ENCODE measurements at regions not wholly inside any gene's neighbourhood (a gene's known extent, or its start where the extent isn't known, plus 50 kb on each side); places are given as distances from the start of the nearest gene placed in this dataset.

DNA sequence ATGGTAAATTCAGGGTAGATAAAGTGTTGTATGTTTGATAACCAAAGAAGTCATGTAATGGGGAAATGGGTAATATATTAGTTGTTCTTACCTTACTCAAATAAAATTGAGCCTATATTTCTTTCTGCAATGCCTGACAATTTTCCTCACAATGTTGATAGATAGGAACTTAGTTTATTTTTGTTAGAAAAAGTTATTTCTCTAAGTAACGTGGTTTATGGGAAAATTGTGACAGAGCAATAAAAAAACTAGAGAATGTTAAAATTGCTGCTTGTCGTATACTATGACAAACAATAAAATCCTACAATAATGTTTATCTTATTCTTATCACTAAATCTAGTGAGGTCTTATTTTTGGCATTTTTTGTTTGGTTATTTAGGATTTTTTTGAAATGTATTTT, 534.1 kb downstream of the TMTC2 start:
- Histone ChIP-seq H3K4me3 (ENCODE audit: low read depth, low read length) (no peak overlapping the region), H3K27ac (ENCODE audit: low read depth, low read length) (no peak overlapping the region), H3K9me3 (ENCODE audit: control insufficient read depth, insufficient read depth, low read length) (peaks cover 4% of the 10 kb centered on the region; the same call in 1 of the 2 replicates), H3K27me3 (ENCODE audit: control insufficient read depth, insufficient read depth, low read length) (no peaks in the 10 kb centered on the region)
- DNase-seq (ENCODE audit: low read depth, low spot score): no peak
- ChIA-PET POLR2A (no interaction called here), CTCF (no interaction called here)
- TF ChIP-seq, protein P1, sequence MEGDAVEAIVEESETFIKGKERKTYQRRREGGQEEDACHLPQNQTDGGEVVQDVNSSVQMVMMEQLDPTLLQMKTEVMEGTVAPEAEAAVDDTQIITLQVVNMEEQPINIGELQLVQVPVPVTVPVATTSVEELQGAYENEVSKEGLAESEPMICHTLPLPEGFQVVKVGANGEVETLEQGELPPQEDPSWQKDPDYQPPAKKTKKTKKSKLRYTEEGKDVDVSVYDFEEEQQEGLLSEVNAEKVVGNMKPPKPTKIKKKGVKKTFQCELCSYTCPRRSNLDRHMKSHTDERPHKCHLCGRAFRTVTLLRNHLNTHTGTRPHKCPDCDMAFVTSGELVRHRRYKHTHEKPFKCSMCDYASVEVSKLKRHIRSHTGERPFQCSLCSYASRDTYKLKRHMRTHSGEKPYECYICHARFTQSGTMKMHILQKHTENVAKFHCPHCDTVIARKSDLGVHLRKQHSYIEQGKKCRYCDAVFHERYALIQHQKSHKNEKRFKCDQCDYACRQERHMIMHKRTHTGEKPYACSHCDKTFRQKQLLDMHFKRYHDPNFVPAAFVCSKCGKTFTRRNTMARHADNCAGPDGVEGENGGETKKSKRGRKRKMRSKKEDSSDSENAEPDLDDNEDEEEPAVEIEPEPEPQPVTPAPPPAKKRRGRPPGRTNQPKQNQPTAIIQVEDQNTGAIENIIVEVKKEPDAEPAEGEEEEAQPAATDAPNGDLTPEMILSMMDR (IDR thresholded peaks at IDR 0.05; ENCODE audit: low read depth, low read length): no peak

DNA sequence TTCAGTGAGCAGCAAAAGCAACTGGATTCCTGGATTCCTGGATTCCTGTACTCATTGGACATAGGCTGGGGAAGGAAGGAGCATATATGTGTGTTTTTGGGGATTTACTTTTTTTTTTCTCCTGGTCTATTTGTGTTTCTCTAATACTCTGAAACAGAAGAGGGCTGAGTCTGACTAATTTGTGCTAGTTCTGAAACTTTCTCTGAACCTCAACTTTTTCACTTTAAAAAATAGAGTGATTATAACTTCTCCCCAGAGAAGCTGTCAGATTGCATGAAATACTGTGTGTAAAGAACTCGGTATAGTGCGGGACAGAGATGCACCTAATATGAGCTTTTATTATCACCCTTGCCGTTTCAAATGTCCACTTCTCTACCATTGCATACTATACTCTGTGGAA, 529.5 kb downstream of the TMTC2 start:
- H3K4me3 ChIP-seq (ENCODE audit: low read depth, low read length): no peak overlapping the region
- H3K9me3 ChIP-seq (ENCODE audit: control insufficient read depth, insufficient read depth, low read length): no peaks in the 10 kb centered on the region
- H3K27ac ChIP-seq (ENCODE audit: low read depth, low read length): no peak overlapping the region
- no peak for DNase-seq (ENCODE audit: low read depth, low spot score)
- ChIA-PET POLR2A (no interaction called here), CTCF (no interaction called here)
- TF ChIP-seq, protein P1 (IDR thresholded peaks at IDR 0.05; ENCODE audit: low read depth, low read length): no peak
- no peaks in the 10 kb centered on the region for H3K27me3 ChIP-seq (ENCODE audit: control insufficient read depth, insufficient read depth, low read length)

DNA sequence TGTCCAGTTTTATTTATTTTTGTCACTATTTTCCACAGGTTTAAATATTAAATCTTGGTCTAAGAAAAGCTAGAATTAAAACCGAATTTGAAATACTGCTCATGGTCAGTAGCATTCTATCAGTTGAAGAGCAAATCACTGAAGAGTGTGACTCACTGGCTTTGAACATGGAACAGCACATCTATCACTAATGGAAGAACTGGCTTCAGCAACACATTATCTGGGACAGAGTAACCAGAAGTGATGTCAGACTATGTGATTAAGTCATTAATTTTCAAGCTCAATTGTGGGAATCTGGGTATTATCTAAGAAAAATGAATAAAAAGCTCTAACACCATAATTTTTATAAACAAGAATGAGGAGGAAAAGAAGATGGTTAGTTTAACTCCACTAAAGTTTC, 527.5 kb downstream of the TMTC2 start:
- ChIA-PET POLR2A (no interaction called here), CTCF (no interaction called here)
- Histone ChIP-seq H3K4me3 (ENCODE audit: low read depth, low read length) (no peak overlapping the region), H3K27me3 (ENCODE audit: control insufficient read depth, insufficient read depth, low read length) (no peaks in the 10 kb centered on the region), H3K9me3 (ENCODE audit: control insufficient read depth, insufficient read depth, low read length) (no peaks in the 10 kb centered on the region), H3K27ac (ENCODE audit: low read depth, low read length) (no peak overlapping the region)
- DNase-seq (ENCODE audit: low read depth, low spot score): no peak
- TF ChIP-seq, protein P1 (IDR thresholded peaks at IDR 0.05; ENCODE audit: low read depth, low read length): no peak

DNA sequence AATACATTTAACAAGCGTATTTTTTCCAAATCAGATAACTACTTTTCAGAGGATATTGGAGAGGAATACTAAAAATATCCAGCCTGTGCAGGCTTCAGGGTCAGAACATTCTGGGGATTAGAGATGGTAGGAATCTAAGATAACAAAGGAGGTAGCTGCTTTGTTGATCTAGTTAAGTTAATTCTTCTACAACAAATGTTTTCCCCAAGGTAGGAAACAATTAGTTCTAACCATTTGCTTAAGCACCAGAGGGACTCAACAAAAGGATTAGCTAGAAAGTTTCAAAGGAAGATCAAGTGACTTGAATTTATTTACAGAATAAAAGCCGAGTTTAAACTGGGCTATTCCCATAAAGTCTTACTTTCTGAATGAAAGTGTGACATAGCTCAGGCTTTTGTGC, 524.2 kb downstream of the TMTC2 start:
- DNase-seq (ENCODE audit: low read depth, low spot score): no peak
- Histone ChIP-seq H3K9me3 (ENCODE audit: control insufficient read depth, insufficient read depth, low read length) (no peaks in the 10 kb centered on the region; the same call in 1 of the 2 replicates), H3K4me3 (ENCODE audit: low read depth, low read length) (no peak overlapping the region), H3K27ac (ENCODE audit: low read depth, low read length) (no peak overlapping the region), H3K27me3 (ENCODE audit: control insufficient read depth, insufficient read depth, low read length) (no peaks in the 10 kb centered on the region)
- TF ChIP-seq, protein P1 (IDR thresholded peaks at IDR 0.05; ENCODE audit: low read depth, low read length): no peak
- POLR2A ChIA-PET: no interaction called here
- CTCF ChIA-PET: no interaction called here

DNA sequence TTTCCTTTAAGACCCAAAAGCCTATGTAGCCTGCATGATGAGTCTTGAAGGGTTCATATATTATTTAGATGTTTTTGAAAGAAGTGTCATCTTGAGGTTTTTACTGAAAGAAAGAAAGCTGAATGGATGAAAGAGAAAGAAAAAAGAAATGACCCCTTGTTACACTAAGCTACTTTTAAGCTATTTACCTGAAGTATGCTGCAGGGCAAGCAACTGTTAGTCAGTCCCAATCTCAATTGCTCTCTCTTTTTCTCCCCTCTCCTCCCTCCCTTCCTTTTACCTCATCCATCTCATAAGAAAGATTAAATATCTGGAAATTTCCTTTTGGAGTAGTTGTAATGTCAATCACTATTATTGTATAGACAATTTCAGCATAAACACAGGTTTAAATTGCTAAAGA, 512.4 kb downstream of the TMTC2 start:
- Histone ChIP-seq H3K9me3 (ENCODE audit: control insufficient read depth, insufficient read depth, low read length) (no peaks in the 10 kb centered on the region), H3K27ac (ENCODE audit: low read depth, low read length) (no peak overlapping the region), H3K27me3 (ENCODE audit: control insufficient read depth, insufficient read depth, low read length) (no peaks in the 10 kb centered on the region), H3K4me3 (ENCODE audit: low read depth, low read length) (no peak overlapping the region)
- TF ChIP-seq, protein P1 (IDR thresholded peaks at IDR 0.05; ENCODE audit: low read depth, low read length): no peak
- ChIA-PET POLR2A (no interaction called here), CTCF (no interaction called here)
- no peak for DNase-seq (ENCODE audit: low read depth, low spot score)

Measured in AG04450 (cell line).